Stimulated activated naive CD4-positive, alpha-beta T cell treated with Interleukin-2 at 50 U/mL for 16 hours (primary cell): ENCODE measurements at regions not wholly inside any gene's neighbourhood (a gene's known extent, or its start where the extent isn't known, plus 50 kb on each side); places are given as distances from the start of the nearest gene placed in this dataset.

Source experiments
- DNase-seq: peaks from one replicate; lab custom pipeline; 2025; lab: John Stamatoyannopoulos, UW

DNA sequence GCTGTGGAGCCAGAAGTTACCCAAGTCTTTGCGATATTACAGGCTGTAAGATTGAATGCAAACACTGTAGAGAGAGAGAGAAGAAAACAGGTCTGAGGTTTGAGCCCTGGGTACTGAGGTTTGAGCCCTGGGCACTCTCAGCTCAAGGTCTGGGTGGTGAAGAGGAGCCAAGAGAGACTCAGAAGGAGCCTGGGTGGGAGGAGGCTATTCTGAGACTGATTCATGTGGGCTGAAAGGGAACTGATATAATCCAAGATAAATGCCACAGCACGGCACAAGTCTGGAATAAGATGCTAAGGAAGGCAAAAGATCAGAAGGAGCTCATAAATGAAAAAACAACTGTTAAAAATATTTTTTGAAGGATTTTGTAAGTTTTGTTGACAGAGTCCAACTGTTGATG is 407.6 kb upstream of the HS6ST1 start:
- DNase-seq = no peak

DNA sequence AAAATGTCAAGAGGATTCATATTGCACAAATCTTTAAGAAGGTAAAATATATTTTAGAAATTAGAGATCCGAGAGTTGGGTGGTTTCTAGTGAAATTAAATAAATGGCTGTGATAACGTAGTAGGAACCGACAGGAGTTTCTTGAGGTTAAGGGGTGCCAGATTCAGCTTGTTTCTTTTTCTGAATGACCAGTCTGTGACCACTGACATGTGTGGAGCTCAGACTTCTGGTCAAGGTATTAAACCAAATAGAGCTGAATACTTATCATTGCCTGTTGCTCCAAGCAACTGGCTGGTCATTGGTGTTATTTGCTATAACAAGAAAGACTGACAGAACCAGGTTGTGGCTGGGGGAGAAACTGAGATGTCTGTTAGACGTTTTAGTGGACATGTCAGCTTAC is 408.2 kb upstream of the HS6ST1 start:
- DNase-seq = no peak

DNA sequence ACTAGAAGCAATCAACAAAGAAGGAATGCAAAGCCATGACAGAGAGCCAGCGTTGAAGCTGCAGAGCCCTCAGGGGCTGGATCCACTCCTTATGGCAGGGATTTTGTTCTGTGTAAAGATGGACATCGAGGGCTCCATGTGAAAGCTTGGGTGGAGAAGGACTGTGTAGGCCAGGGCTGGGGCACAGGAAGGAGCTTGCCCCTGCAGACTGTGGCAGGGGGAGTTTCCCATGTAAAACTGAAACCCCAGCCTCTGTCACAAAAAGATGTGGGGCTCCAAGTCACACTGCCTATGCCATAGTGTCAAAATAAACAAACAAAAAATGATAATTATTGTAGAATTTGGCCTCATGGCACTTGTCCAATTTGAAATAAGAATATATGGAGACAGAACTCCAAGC is 408.7 kb upstream of the HS6ST1 start:
- DNase-seq = no peak

DNA sequence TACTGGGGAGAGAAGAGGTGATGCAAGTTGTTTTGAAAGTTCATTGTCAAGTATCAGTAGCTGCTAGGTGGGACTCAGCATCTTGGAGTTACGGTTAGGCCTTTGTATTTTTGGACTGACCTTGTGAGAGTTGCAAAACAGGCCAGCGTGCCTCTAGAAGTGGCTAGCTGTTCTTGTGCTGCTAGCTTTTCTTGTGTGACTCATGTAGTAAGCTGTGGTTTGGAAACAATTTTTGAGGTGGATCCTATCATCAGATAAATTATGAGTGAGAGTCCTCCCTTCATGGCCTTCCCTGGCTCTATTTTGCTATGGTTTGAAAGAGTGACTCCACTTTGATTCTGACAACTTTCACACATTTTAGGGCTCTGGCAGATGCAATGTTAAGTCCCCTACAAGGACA is 409.2 kb upstream of the HS6ST1 start:
- DNase-seq = no peak

DNA sequence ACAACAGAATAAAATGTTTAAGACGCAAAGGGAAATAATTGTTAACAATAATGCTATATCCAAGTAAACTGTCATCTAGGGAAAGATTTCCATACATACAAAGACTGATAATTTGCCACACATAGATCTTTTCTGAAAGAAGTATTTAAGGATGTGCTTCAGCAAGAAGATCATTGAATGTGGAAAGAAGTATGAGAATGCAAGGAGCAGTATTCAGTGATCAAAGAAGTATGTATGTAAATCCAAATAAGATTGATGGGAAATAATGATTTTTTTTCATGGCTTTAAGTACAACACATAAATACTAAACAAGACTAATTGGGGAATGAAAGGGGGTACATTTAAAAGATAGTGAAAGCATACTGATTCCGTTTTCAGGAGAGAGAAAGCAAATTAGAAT is 410.4 kb upstream of the HS6ST1 start:
- no peak for DNase-seq

DNA sequence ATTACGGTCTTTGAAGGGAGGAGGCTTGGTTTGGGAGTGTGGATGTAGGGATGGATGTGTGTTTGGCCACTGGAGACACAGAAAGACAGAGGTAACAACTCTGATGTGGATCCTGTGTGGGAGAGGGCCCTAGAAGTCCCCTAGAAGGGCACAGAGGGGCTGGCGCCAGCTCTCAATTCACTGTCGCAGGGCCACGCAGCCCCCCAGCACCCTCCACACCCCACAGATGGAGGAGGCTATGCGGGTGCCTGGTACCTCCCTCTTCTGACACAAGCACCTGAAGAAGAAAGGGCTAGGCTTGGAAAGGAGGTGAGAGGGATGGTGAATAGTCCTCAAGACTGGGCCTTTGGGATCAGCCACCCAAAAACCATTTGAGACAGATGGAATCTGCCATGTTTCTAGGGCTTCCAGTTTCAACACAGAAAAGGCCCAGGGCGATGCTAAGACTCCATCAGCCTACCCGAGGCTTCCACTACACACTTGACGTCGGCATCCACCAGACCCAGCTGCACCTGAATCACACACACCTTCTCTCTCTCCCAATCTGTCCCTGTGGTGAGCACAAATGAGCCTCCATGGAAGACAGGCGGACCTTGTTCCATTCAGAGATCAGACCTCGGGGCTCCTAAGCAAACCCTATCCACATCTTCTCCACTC is 413.5 kb upstream of the HS6ST1 start:
- DNase-seq = no peak

DNA sequence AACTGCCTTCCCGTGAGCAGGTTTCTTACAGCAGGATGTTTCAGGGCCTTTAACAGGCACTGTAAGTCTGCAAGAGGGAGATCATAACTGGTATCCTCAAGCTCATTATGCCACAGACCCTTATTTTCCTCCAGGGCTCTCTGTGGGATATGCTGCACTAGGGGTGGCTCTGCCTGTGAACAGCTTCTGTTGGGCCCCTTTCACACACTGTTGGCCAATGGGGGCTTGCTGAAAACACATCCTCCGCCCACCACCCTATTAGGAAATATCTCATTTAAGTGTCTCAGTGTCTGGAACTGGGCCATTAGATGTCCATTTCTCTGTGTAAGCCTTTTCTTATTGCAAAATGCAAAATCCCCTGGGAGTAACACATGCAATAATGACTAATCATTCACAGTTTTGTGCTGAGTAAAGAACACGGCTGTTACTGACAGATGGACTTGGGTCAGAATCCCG is 414.3 kb upstream of the HS6ST1 start:
- no peak for DNase-seq

DNA sequence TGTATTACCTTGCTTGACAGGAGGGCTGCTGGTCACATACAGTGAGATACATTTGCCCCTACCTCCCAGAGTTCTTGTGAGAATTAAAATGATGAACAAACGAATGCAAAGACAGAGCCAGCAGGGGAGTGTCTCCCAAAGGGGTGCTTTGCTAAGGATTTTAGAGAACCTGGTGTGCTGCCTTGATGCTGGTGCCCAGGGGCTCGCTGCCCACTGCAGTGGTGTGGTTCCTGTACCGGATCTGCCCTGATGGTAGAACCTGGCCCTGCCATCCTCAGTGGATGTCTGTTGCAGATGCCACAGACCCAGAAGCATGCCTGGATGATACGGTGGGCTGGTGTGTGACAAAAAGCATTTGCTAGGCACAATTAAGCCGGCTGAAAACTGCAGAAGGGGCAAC is 414.8 kb upstream of the HS6ST1 start:
- DNase-seq = no peak

DNA sequence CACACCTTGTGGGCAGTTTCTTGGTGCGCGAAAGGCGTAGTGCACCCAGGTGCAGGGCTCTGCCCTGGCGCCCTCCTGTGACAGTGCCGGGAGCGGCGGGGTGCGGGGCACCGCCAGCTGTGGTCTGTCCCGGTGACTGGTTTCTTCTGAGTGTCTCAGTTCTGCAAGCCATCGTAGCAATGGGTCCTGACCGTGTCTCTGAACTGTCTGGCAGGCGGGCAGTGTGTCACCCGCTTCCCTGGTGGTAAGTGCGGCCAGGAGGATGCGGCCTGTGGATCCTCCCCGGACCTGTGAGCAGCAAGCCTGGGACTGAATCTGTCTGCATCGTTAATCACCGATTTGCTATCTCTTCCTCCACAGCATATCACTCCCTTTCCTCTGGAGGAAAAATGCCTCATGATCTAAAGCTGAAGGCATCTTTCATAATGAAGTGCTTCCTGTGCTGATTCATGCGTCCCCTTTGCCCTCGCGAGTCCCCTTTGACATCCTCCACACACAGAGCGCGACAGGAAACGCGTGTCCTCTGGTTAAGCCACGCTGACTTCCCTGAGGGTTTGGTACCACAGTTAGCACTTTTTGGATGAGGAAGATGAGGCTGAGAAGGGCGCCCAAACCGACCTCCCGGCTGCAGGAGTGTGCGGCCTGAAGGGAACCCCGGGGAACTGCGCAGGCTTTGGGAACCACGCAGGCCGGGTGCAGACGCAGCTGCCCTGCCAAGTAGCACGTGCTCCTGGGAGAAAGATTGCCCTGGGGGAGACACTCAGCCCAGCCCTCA is 416.0 kb upstream of the HS6ST1 start:
- no peak for DNase-seq

DNA sequence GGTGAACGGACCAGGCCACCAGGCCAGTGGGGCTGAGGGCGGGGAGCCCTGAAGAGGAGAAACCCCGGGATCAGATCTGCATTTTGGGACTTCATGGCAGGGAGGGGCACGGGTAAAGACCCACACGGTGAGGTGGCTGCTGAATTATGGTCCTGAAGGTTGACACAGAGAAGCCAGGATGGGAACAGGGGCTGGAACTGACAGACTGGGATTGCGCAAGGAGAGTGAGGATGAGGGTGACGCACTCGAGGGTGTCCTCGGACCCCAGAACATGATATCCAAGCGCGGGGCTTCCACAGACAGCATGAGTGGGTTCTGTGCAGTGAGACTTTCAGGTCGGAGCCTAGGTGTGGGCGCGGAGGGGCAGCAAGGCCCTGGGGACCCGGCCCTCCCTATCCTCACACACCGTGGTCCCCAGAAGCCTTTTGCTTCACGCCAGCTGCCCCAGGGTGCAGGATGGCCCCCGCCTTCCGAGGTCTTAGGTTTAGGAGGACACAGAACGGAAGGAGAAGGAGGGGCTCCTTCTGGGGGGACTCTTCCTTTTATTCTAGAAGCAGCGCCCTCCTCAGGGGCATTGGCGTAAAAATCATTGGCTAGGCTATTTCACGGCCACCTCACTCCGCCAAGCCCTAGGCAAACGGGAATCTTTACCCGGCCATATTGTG is 416.8 kb upstream of the HS6ST1 start:
- DNase-seq = no peak

DNA sequence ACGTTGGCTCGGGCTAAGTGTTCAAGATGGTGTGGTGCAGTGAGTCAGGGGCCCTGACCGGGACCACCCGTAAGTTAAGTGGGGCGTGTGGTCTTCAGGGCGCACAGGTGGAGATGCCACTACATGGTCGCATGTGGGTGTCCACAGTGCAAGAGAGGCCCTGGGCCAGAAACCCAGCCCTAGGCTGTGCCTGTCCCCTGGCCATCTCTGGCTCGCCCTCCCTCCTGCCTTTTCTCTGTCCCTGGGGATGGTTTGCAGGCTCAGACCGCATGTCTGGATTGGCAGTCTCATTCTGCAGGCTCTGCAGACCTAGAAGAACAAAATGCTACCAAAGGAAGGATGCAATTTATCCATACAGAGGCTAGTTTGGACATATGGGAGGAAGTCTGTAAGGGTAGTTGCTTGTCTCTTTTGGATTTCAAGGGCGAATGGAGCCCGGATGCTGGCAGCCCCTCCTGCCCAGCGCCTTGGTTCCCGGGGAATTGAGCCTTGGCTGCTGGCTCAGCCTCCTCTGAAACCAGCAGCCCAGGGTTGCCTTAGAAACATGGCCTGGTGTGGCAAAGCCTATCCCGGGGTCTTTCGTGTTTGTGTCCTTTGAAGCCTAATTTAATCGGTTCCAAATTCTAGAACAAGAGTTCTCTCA is 417.5 kb upstream of the HS6ST1 start:
- DNase-seq = no peak

DNA sequence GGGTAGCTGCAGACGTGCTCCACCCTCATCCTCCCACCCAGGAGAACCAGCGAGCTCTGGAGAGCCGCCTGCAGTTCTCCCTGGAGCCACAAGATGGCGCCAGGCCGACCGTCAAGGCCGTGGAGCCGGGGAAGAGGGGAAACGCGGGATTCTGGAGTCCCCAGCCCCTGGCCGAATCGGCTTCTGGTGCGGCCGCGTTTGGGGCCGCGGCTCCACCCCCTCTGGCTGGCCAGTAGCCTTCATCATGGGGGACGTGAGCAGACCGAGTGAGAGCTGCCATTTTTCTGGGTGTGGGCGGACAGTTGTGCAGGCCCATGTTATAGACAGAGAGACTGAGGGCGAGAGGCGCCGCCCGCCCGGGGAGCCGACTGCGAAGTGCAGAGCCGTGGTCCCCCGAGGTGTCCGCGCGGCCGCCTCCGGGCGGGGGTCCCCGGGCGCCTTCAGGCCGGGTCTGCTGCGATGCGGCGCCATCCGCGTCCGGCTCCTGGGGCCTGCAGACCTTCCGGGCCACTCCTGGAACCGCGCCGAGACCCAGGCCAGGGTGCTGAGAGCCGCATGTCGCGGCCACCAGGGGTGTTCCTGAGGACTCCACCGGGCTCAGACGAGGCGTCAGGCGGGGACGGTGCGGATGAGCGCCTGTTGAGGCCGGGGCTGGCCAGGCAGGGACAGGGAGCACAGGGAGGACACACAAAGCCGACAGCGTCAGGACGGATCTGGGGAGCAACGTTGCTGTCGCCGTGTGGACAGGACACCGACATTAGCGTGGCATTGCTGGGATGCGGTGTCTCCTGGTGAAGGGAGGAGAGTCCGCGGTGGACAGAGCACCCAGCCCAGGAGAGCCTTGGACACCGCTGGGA is 418.2 kb upstream of the HS6ST1 start:
- peak; percentile 11 for DNase-seq

DNA sequence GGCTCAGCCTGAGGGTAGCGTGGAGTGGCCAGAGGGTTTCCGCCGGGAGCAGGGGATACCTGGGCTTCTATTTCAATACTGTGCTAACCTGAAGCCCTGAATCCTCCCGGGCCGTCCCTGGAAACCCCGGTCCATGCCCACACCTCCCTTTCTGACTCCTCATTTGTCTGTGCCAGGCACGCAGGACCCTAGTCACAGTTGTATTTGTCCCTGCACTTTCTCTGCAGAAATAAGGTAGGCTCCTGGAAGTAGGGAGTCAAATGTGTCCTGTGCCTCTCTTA is 418.8 kb upstream of the HS6ST1 start:
- DNase-seq = no peak

DNA sequence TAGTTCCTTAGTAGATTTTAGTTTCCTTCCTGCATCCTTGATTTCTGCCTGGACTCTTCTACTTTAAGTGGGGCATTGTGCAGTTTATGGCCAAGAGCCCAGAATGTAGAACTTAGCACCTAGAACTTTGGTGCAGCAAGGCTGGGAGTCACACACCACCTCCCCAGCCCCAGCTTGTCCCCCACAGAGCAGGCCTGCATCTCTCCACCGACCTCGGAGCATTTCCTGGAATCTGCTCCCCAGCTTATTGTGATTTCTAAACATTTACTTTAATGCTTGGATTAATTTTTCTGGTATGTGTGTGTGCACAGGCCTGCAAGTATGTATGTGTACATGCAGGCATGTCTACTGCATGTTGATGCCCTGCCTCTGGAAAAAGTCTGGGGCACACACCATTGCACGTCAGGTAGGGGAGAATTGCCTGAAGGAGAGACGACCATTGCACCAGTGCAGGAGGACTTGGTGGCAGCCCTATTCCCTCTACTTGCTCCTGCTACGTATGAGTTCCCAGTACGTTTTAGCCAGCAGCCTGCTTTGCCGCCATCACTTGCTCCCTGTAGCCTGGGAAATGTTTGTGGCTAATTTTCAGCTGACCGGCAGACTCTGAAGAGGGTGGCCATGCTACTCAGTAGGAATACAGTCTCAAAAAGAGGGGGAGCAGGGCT is 419.9 kb upstream of the HS6ST1 start:
- no peak for DNase-seq

DNA sequence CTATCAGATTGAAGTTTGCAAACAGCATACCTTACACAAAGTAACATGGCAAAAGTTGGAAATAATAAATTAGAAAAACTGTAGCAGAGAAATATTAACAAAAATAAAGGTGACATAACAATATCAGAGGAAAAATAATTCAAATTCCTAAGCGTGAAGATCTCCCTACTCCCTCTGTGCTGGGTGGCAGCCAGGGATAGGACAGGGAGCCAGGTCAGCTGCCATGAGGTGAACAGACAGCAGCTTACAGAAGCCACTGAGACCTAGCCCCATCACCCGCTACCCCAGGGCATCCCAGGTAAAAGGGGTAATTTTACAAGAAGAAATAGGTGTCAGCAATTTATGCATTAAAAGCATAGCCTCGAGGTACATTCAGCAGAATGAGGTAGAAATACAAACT is 423.8 kb upstream of the HS6ST1 start:
- no peak for DNase-seq

DNA sequence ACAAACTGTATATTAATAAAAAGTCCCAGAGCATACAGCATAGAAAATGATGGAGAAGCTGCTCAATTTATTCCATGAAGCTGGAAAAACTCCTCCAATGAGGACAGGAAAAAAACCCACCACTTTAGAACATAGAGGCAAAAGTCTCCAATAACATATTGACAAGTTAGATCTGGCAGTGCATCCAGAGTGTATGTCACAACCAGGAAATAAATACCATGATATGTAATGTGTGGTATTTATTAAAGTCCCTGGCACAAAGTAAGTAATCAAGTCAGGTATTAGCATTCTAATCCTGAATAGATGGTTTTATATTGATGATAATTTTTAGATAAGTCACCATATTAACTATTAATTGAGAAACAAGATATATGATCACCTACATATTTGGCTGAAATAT is 427.3 kb upstream of the HS6ST1 start:
- DNase-seq = no peak

DNA sequence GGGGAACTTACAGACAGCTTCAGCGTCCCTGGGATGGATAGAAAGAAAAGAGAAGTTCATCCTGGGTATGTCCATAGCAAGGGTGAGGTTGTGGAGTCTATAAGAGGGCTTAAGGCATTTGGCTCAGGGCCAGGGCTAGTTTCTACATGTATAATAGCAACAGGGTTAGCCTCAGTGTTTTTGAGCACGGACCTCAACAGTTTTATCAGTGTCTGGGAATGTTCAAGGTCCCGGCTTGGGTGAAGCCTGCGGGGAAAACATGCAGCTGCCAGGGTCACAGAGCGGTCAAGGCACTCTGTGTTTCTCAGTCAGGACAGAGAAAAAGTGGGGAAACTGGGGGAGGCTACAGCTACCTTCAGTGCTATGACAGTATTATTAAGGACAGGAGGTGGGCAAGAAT is 427.7 kb upstream of the HS6ST1 start:
- no peak for DNase-seq

DNA sequence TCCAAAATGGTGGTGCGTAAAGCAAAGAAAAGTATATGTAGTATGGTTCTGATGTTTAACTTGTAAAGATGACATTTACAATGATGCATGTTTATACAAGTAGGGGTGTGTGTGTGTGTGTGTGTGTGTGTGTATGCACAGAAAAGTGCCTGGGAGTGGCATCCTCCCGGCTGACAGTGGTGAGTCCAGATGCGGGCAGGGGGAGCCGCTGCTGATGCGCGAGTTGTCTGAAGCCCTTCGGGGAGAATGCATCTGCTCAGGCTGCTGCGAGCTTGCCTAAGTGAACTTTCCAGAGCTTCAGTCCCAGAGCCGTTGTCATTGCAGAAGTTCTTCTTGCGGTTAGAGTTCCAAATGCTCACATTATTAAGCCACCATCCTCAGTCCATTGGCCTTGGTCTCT is 429.7 kb upstream of the HS6ST1 start:
- no peak for DNase-seq

DNA sequence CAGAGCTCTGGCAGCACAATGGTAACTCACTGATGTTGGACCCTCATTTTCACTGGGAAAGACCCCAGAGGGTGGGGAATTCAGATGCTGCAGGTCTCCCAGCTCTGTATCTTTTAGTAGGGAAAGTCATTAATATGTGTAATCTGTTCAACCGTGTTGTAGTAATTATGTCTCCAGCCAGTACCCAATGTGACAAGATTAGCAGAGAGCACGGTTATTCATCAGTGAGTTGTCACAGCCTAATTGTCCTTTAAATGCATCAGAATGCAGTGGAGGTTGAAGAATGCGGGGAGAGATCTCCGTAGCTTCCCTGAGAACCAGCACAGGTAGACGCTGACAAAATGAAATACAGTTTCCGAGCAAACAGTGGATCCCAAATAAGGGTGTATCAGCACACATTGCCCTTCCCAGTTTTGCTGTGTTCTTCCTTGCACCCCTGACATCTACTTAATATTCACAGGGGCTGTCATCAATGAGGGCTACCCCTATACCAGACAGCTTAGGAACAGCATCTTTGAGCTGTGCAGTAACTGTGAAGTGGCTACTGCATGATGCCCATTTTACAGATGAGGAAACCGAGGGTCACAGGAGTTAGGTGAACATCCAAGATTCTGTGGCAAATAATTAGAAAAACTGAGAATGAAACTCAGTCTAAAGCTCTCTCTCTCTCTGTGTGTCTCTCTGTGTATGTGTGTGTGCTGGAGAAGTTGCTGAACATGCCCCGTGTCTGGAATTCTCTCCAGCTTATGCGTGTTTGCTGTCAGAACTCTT is 430.4 kb upstream of the HS6ST1 start:
- no peak for DNase-seq

DNA sequence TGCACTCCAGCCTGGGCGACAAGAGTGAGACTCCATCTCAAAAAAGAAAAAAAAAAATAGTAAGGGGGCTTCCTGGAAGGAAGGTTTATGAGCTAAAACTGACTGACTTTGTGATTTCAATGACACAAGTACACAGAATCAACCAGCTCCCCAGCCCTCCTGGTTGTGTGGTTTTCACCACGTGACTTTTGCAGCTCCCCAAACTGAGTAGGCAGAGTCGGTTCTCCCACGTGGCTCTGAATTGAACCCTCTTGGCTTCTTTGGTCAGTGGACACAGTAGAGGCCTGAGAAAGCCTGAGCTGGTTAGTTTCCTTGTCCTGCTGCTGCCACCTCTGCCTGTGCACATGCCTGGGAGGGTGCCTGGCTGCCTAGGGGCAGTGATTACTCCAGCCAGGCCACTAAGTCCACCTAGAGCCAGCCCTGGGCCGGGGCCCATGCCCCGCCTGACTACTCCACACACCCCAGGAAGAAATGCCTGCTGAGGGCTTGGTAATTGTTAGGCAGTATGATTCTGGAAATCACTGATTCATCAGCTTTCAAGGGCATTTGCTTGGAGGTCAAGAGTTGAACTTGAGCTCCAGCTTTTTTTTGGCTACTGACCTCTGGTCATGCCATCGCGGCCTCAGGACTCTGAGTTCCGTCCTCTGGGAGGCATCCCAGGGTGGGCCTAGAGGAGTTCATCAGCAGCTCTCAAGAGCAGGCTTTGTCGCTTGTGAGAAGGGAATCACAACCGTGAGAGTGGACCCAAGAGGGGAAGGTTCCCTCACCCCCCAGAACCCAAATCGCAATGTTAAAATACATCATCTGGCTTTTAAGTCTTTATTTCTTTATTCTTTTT is 431.9 kb upstream of the HS6ST1 start:
- no peak for DNase-seq
